Dendritic cell treated with granulocyte-macrophage colony-stimulating factor and Interleukin-4, amounts not matched to agents 40 ng/mL and 50 ng/mL, for 4 days (primary cell): ENCODE measurements at regions not wholly inside any gene's neighbourhood (a gene's known extent, or its start where the extent isn't known, plus 50 kb on each side); places are given as distances from the start of the nearest gene placed in this dataset.

Source experiments
- H3K27ac Mint-ChIP-seq: one replicate; pipeline ENCODE4 v1.8.0; 2022; ENCODE audit warnings: mild to moderate bottlenecking, mixed read lengths
- H3K27me3 Mint-ChIP-seq: one replicate; pipeline ENCODE4 v1.8.0; 2022; ENCODE audit warnings: mild to moderate bottlenecking, mixed read lengths
- H3K36me3 Mint-ChIP-seq: one replicate; pipeline ENCODE4 v1.8.0; 2022; ENCODE audit warnings: low read depth, mixed read lengths
- H3K4me1 Mint-ChIP-seq: one replicate; pipeline ENCODE4 v1.8.0; 2022; ENCODE audit warnings: low read depth, mixed read lengths
- H3K4me3 Mint-ChIP-seq: one replicate; pipeline ENCODE4 v1.8.0; 2022; ENCODE audit warnings: mild to moderate bottlenecking, moderate library complexity, mixed read lengths
- H3K9me3 Mint-ChIP-seq: one replicate; pipeline ENCODE4 v1.8.0; 2022; ENCODE audit warnings: mixed read lengths
- intact Hi-C: fragments of 100-400 bp; cut with micrococcal nuclease; formaldehyde crosslinking; loops from one replicate; pipeline ENCODE4 v1.15.0; 2022

DNA sequence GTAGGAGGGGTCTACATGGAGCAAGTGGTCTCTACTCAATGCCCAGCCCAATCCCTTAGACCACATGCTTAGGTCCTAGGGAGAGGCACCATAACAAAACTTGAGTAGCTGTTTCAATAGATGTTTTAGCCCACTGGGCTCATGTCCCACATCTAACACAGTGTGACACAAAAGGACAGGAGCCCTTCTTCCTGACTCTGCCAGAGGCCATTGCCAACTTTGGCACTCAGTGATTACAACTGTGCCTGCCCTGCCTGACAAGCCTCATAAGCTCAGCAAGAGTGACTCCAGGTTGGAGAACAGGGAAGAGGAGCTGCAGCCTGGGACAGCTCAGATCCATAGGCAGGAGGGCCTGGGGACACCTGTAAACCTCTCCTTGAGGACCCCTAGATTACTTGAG is 230.8 kb downstream of the ENC1 start:
- peaks cover 12% of the 10 kb centered on the region for H3K4me1 Mint-ChIP-seq
- H3K36me3 Mint-ChIP-seq, result no peaks in the 10 kb centered on the region
- no peak overlapping the region for H3K4me3 Mint-ChIP-seq
- no peak overlapping the region for H3K27ac Mint-ChIP-seq
- intact Hi-C loops, result no loop called here
- no peaks in the 10 kb centered on the region for H3K27me3 Mint-ChIP-seq
- no peaks in the 10 kb centered on the region for H3K9me3 Mint-ChIP-seq

DNA sequence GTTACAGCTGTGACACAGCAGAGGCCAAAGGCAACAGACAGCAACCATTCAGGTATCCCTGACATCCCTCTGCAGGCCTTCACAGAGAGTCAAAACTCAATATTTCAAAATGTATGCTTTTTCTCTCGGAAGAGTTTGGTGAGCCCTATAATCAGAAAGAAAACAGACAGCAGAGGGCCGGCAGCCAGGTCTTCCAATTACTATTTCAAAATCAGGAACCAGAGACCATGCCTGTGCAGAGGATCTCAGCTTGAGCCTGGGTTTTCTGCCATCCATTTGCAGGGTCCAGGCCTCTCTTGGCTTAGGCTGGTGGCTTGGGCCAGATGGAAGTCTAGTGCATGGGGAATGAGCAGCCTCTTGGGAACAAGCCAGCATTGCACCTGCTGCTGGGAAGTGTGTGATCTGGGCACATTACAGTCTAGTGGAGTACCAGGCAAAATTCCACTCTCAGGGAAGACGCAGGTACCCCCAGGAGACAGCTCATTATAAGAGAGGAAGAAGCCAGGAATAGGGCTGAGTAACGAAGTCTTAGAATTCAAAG is 231.3 kb downstream of the ENC1 start:
- Mint-ChIP-seq H3K27ac (no peak overlapping the region), H3K9me3 (no peaks in the 10 kb centered on the region), H3K27me3 (no peaks in the 10 kb centered on the region)

DNA sequence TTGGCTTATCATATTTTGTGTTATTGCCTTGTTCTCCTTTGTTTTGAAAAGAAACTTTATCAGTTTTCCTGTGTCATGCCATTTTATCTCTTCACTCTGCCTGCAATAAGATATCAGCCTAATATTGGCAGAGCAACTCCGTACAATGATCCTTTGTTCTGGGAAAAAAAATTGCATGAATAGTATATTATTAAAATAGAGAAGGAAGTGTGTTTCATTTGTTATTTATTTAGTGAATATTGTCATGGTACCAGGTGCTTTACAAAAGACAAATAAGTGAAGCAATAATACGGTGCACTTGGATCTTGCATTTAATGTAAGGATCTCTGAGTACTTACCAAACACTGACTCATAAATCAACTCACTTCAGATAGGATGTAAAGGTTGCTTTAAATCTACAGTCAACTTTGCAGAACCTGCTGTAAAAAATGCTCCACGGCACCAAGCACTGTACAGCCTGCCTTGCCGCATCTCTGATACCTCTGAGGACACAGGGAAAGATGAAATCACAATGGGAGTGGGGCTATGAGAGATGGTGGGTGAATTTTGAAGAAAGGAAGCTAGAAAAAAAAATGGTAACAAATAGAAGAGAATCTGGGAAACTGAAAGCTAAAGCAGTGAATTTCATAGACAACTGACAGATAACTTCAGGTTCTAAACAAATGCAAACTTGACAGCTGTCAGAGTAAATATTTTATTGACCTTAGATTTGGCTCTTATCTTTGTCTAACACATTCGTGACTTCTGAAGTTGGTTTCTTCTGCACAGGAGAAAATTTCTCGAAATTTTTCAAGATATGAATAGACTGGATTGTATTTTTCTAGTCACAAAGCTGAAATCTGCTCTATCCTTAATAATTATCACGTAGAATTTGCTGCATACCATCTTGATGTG is 232.1 kb downstream of the ENC1 start:
- Mint-ChIP-seq H3K36me3 (no peaks in the 10 kb centered on the region), H3K4me1 (peaks cover 16% of the 10 kb centered on the region)

More for the DNA sequence above, 231.3 kb downstream of the ENC1 start:
- Mint-ChIP-seq H3K4me3 (no peak overlapping the region), H3K36me3 (no peaks in the 10 kb centered on the region), H3K4me1 (peaks cover 12% of the 10 kb centered on the region)
- intact Hi-C loops, result no loop called here

DNA sequence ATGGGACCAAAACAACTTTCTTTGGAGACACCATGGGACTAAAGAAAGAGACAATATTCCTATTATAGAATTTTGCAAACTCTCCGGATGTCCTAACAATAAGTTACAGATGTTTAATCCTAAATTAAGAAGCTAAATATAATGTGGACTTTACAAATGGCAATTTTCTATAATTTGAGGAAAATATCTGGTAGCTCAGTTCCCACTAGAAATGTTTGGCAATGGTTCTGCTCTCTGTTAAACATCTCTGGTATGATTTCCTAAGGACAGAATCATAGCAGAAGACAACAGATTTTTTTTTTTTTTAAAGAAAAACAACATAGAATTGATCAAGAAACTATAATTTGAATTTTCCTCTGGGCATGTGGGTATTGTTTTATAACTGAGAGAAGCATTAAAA is 232.8 kb downstream of the ENC1 start:
- Mint-ChIP-seq H3K9me3 (no peaks in the 10 kb centered on the region), H3K27ac (no peak overlapping the region), H3K4me1 (peaks cover 20% of the 10 kb centered on the region), H3K36me3 (no peaks in the 10 kb centered on the region), H3K27me3 (no peaks in the 10 kb centered on the region), H3K4me3 (no peak overlapping the region)
- intact Hi-C loops, result no loop called here

More for the DNA sequence above, 232.1 kb downstream of the ENC1 start:
- intact Hi-C loops, result no loop called here
- H3K9me3 Mint-ChIP-seq, result no peaks in the 10 kb centered on the region
- no peak overlapping the region for H3K4me3 Mint-ChIP-seq
- H3K27me3 Mint-ChIP-seq, result no peaks in the 10 kb centered on the region
- H3K27ac Mint-ChIP-seq, result no peak overlapping the region

DNA sequence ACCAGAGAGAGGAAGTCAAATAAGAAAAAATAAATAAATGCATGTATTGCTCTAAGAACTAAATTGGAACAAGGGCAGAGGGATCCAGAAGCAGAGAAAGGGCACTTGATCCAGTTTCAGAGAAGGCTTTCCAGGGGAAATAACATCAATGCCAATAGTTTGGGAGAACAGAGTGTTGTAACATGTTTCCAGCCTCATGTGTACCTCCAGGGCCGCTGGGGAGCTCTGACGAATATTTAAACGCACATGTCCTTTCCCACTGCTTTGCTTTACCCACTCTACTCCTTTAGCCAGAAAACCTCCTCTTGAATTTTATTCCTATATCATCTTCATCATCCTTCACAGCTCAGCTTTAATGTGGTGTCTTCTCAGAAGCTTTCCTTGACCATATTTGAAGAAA is 233.7 kb downstream of the ENC1 start:
- intact Hi-C loops, result no loop called here
- H3K4me1 Mint-ChIP-seq, result peaks cover 28% of the 10 kb centered on the region
- H3K27ac Mint-ChIP-seq, result no peak overlapping the region
- no peak overlapping the region for H3K4me3 Mint-ChIP-seq
- no peaks in the 10 kb centered on the region for H3K27me3 Mint-ChIP-seq
- H3K9me3 Mint-ChIP-seq, result no peaks in the 10 kb centered on the region
- no peaks in the 10 kb centered on the region for H3K36me3 Mint-ChIP-seq

DNA sequence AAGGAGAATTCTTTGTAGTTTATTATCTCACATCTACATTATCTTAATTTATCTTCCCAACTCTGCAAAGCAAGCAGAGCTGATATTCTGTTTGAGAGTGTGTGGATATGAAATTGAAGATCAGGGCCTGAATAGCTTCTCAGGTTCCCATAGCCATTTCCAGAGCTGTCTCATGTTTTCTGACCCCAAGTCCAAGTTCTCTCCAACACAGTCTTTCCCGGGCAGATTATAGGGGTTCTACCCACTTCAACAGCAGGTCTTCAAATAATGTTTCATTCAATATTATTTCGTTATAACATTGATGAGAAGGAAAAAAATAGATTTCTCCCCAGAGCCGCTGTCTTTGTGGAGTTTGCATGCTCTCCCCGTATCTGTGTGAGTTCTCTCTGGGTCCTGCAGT is 234.9 kb downstream of the ENC1 start:
- Mint-ChIP-seq H3K27ac (no peak overlapping the region), H3K36me3 (no peaks in the 10 kb centered on the region), H3K4me1 (peaks cover 29% of the 10 kb centered on the region), H3K4me3 (no peak overlapping the region), H3K9me3 (no peaks in the 10 kb centered on the region), H3K27me3 (no peaks in the 10 kb centered on the region)
- intact Hi-C loops, result no loop called here

DNA sequence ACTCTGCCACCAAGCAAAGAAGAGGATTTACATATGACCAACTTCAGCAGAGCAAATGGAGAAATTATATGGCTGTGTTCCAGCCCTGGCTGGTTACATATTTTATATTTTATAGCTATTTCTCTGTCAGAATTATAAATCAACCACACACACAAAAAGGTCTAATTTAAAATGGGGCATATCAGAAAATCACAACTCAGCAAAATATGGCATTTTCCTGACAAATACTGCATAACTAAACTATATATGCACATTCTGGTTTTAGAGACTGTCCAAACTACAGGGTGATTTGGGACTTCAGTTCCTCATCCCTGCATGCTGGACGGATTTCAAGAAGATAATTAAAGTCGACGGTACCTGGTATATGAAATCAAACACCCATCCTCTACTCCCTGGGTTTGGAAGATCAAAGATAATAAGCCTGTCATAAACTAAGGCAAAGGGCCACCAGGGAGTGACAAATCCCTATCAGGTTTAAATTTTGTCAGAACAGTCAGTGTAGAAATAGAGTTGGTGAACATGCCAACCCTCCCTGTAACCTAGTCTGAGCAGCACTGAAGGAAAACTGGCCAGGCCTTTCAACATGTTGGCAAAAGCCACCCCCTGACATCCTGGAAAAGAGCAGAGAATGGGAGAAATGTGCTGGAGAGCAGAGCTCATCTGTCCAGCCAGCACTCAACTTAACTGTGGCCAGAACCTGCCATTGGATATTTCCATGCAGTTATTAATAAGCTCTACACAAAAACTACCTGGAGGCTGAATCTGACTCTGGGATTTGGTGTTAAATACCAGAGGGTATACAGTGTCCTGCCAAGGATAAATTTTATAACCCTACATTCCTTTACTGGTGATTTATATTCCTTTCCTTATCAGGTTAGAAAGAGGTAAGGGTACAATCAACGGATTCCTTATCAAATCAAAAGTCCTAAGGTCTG is 235.7 kb downstream of the ENC1 start:
- H3K4me1 Mint-ChIP-seq, result peaks cover 33% of the 10 kb centered on the region
- H3K9me3 Mint-ChIP-seq, result no peaks in the 10 kb centered on the region
- no peak overlapping the region for H3K4me3 Mint-ChIP-seq
- intact Hi-C loops, result no loop called here
- no peaks in the 10 kb centered on the region for H3K27me3 Mint-ChIP-seq
- H3K27ac Mint-ChIP-seq, result no peak overlapping the region
- H3K36me3 Mint-ChIP-seq, result no peaks in the 10 kb centered on the region

DNA sequence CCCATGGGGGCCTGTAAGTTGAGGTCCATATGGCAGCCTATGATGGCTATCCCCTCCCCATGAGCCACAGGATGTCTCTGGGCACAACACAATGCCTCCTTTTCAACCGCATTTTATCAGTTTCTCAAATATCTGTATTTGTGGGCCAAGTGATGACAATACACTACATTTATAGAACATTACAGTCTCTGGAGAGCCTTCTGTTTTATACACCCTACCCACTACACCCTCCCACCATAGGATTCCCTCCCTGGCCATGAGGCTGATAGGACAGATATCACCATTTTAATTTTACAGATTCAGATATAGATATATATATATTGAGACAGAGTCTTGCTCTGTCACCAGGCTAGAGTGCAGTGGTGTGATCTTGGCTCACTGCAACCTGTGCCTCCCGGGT is 236.8 kb downstream of the ENC1 start:
- intact Hi-C loops, result no loop called here
- Mint-ChIP-seq H3K4me1 (peaks cover 35% of the 10 kb centered on the region), H3K9me3 (peaks cover 8% of the 10 kb centered on the region), H3K27me3 (no peaks in the 10 kb centered on the region), H3K4me3 (no peak overlapping the region), H3K27ac (no peak overlapping the region), H3K36me3 (no peaks in the 10 kb centered on the region)

DNA sequence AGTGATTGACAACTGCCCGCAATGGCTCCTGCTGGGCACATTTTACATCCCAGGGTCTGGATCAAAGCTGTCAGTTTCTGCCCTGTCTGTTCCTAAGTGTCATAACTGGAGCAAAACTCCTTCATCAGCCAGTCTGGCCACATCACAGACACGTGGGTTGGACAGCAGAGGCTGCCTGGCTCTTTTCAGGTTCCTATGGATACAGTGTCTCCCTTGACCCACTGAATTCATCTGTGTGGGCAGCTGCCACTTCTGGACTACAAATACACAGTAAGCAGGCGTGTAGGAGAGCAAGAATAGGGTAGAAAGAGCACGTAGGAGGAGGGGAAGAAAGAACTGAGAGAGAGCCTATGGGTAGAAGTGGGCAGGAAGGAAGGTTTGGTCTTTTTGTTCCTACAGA is 238.0 kb downstream of the ENC1 start:
- intact Hi-C loops, result no loop called here
- H3K36me3 Mint-ChIP-seq, result no peaks in the 10 kb centered on the region
- no peak overlapping the region for H3K4me3 Mint-ChIP-seq
- H3K27me3 Mint-ChIP-seq, result no peaks in the 10 kb centered on the region
- peaks cover 29% of the 10 kb centered on the region for H3K4me1 Mint-ChIP-seq
- no peak overlapping the region for H3K27ac Mint-ChIP-seq
- H3K9me3 Mint-ChIP-seq, result peaks cover 8% of the 10 kb centered on the region

DNA sequence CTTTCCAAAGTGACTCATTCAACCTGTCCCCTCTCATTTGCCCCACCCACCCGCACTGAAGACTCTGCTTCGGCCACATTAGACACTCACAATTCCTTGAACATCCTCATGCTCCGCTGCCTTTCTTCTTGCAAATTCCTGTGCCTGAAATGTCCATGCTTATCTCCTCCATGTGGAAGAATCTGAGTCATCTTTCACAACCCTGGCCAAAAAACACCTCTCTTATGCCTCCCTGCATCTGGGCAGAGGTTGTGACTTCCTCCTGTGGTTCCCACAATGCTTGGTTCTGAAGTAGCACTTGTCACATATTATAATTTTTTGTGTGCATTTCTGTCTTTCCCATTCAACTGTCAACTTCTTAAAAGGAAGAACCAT is 238.6 kb downstream of the ENC1 start:
- peaks cover 29% of the 10 kb centered on the region for H3K4me1 Mint-ChIP-seq
- H3K4me3 Mint-ChIP-seq, result no peak overlapping the region
- intact Hi-C loops, result no loop called here

DNA sequence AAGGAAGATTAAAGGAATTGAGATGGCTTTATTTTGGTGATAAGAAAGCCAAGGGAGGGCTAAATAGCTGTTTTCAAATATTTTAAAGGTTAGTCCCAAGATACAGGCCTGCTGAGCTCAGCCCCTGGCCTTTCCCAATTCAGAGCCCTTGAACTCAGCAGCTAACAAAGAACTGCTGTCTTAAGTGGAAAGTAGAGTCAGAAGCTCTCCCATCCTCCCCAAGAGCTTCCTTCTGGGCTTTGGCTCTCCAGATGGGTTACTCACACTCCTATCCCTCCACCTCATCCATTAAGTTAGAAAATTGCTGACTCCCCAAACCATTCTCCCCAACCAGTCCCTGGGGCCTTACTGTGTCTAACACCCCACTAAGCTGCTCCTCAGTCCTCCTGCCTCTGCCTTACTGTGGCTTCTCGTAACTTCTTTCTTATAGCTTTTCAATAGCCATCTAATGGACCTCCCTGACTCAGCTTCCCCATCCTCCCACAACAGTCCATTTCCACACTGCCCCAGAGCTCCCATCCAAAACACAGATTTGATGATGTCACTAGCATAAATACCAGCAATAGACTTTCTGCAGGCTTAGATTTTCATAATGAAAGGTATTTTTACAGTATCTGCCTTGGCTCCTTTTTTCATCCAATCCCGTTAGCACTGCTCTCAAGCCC is 239.1 kb downstream of the ENC1 start:
- no peaks in the 10 kb centered on the region for H3K27me3 Mint-ChIP-seq
- peaks cover 29% of the 10 kb centered on the region for H3K4me1 Mint-ChIP-seq
- H3K9me3 Mint-ChIP-seq, result peaks cover 8% of the 10 kb centered on the region
- no peak overlapping the region for H3K4me3 Mint-ChIP-seq
- intact Hi-C loops, result no loop called here
- no peaks in the 10 kb centered on the region for H3K36me3 Mint-ChIP-seq
- no peak overlapping the region for H3K27ac Mint-ChIP-seq

More for the DNA sequence above, 238.6 kb downstream of the ENC1 start:
- no peaks in the 10 kb centered on the region for H3K27me3 Mint-ChIP-seq
- peaks cover 8% of the 10 kb centered on the region for H3K9me3 Mint-ChIP-seq
- no peaks in the 10 kb centered on the region for H3K36me3 Mint-ChIP-seq
- no peak overlapping the region for H3K27ac Mint-ChIP-seq

DNA sequence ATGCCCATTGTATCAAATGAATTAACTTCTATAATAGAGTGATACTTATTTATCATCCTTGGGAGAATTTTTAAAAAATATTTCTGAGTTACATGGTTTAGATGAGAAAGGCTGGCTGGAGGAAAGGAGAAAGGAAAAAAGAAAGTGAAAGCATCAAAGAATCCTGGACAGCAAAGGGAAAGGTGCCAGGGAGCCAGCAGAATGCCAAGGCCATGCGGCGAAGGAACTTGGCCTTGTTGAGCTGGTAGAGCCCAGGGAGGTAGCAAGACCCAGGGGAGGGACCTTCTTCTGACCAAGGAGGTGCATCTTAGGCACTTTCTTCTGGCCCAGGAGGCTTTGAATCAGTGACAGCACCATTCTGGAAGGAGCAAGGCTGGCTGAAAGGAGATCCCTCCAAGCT is 240.5 kb downstream of the ENC1 start:
- no peaks in the 10 kb centered on the region for H3K36me3 Mint-ChIP-seq
- peaks cover 8% of the 10 kb centered on the region for H3K9me3 Mint-ChIP-seq
- H3K27ac Mint-ChIP-seq, result no peak overlapping the region
- H3K4me1 Mint-ChIP-seq, result peaks cover 33% of the 10 kb centered on the region
- no peaks in the 10 kb centered on the region for H3K27me3 Mint-ChIP-seq
- intact Hi-C loops, result no loop called here
- no peak overlapping the region for H3K4me3 Mint-ChIP-seq

DNA sequence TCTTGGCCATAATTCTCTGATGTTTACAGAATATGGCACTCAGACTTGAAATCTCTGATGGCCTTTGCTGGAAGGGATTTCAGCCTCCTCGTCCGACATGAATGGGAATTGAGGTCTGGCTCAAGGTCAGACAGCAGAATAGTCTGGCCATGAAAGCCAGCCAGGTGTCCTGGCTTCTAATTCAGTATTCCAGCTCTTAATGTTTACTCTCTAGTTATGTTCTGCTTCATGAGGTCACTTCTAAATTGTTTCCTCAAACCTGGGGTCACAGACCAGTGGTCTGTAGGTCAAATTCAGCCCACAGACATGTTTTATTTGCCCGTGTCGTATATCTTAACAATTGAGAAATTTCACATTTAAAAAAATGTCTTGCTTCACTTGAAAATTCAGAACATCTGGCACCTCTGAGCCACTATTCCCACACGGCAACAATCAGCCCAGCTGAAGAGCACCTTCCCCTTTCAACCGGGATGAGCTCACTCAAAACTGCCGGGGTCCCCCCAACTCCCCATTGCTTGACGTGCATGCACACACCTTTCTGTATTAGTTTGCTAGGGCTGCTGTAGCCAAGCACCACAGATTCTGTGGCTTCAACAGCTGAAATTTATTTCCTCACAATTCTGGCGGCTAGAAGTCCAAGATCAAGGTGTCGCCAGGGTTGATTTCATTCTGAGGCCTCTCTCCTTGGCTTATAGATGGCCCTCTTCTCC is 243.5 kb downstream of the ENC1 start:
- no peak overlapping the region for H3K27ac Mint-ChIP-seq
- H3K36me3 Mint-ChIP-seq, result no peaks in the 10 kb centered on the region
- no peaks in the 10 kb centered on the region for H3K27me3 Mint-ChIP-seq
- peaks cover 8% of the 10 kb centered on the region for H3K9me3 Mint-ChIP-seq
- intact Hi-C loops, result loop anchor here (10.0 kb wide), 1 partner anchor 248 kb away; the partner anchor contains the start of gene ENC1
- no peak overlapping the region for H3K4me3 Mint-ChIP-seq
- H3K4me1 Mint-ChIP-seq, result peaks cover 38% of the 10 kb centered on the region
